ENCODE measurements at regions not wholly inside any gene's neighbourhood (a gene's known extent, or its start where the extent isn't known, plus 50 kb on each side); places are given as distances from the start of the nearest gene placed in this dataset.

GRCh38 chr6:149134511-149134933 lies 183.0 kb upstream of the TAB2 start:
- TF ChIP-seq CTCF (IDR thresholded peaks at IDR 0.05; ENCODE audit: low read length), result no peak
- no peak for TF ChIP-seq EZH2 (IDR thresholded peaks at IDR 0.05; ENCODE audit: borderline replicate concordance, low read length)
